GM12878 (cell line): ENCODE measurements at regions not wholly inside any gene's neighbourhood (a gene's known extent, or its start where the extent isn't known, plus 50 kb on each side); places are given as distances from the start of the nearest gene placed in this dataset.

ENCODE experiments used
- ATAC-seq: fragments of 200-7000 bp; cut with Tn5 transposase; 3 replicates; pipeline ENCODE4 v1.9.1; 2020; ENCODE audit warnings: mild to moderate bottlenecking, moderate library complexity
- BruUV-seq: library from RNA; stranded (reverse); fragments of 400-500 nt; replicated peaks from 2 replicates; lab custom pipeline; 2021; lab: Mats Ljungman, UMichigan
- CTCF ChIA-PET: fragments of 300-600 bp; sonication (Branson Sonifier 250); formaldehyde crosslinking; extraction: SDS; loops from one replicate; lab custom pipeline; 2021; ENCODE audit warnings: inconsistent platforms; lab: Yijun Ruan, JAX
- POLR2A ChIA-PET: fragments of 350-600 bp; formaldehyde crosslinking; extraction: SDS; loops from one replicate; lab custom pipeline; 2021; ENCODE audit warnings: inconsistent platforms; lab: Charles Lee
- RAD21 ChIA-PET: fragments of 300-600 bp; sonication (Branson Sonifier 250); formaldehyde crosslinking; loops from one replicate; lab custom pipeline; 2023; ENCODE audit warnings: antibody characterized with exemption; ENCODE audit not compliant: unreplicated experiment; lab: Charles Lee
- SMC1A ChIA-PET: fragments of 300-600 bp; sonication (Branson Sonifier 250); formaldehyde crosslinking; loops from one replicate; lab custom pipeline; 2023; ENCODE audit not compliant: unreplicated experiment, uncharacterized antibody; lab: Charles Lee
- DNase-seq: peaks from one replicate; pipeline ENCODE4 v3.0.0-alpha.2; 2011; ENCODE audit warnings: low read depth, low spot score
- FAIRE-seq: peaks from 3 replicates; lab custom pipeline; 2011; peaks lifted over from hg19 to GRCh38; lab: Jason Lieb, UNC
- H2AFZ ChIP-seq: 2 replicates; pipeline ENCODE4 v1.6.0; 2011; ENCODE audit warnings: low read depth, low read length, control low read depth; ENCODE audit not compliant: control insufficient read depth
- H3K27ac ChIP-seq: 2 replicates; pipeline ENCODE4 v1.5.1; 2011; ENCODE audit warnings: control low read depth; ENCODE audit not compliant: control insufficient read depth, insufficient read depth
- H3K27me3 ChIP-seq, 2 experiments: replicated peaks in 1 of 2; 2 replicates each; pipeline versions ENCODE4 v1.6.0 to v1.6.1; 2011; ENCODE audit warnings: low read length in 1 of 2; ENCODE audit not compliant: control insufficient read depth in 2 of 2, insufficient read depth in 2 of 2
- H3K36me3 ChIP-seq, 2 experiments: 2 replicates each; pipeline ENCODE4 v1.5.1; 2011; ENCODE audit warnings: low read length in 1 of 2; ENCODE audit not compliant: control insufficient read depth in 2 of 2, insufficient read depth in 2 of 2
- H3K4me1 ChIP-seq: 2 replicates; pipeline ENCODE4 v1.6.1; 2011; ENCODE audit warnings: mild to moderate bottlenecking, low read length, moderate library complexity, mixed read lengths; ENCODE audit not compliant: control insufficient read depth, insufficient read depth
- H3K4me2 ChIP-seq: 2 replicates; pipeline ENCODE4 v1.6.0; 2011; ENCODE audit warnings: control low read depth; ENCODE audit not compliant: control insufficient read depth, insufficient read depth
- H3K4me3 ChIP-seq: fragments of 200-600 bp; sonication (generic); 2 replicates; pipeline ENCODE4 v1.5.1; 2016
- H3K79me2 ChIP-seq: 2 replicates; pipeline ENCODE4 v1.6.0; 2011; ENCODE audit warnings: low read length; ENCODE audit not compliant: control insufficient read depth, insufficient read depth
- H3K9ac ChIP-seq: 2 replicates; pipeline ENCODE4 v1.8.0; 2011; ENCODE audit warnings: low read length, control low read depth, mixed read lengths; ENCODE audit not compliant: control insufficient read depth, insufficient read depth
- H3K9me3 ChIP-seq: replicated peaks from 3 replicates; pipeline ENCODE4 v1.5.1; 2011; ENCODE audit warnings: mild to moderate bottlenecking, low read length; ENCODE audit not compliant: control insufficient read depth, insufficient read depth
- H4K20me1 ChIP-seq: 2 replicates; pipeline ENCODE4 v1.6.0; 2011; ENCODE audit not compliant: control insufficient read depth, insufficient read depth
- EED ChIP-seq: sonication (generic); IDR thresholded peaks from 2 replicates; pipeline ENCODE4 v1.6.1; 2016; ENCODE audit warnings: antibody characterized with exemption, low read depth
- FOS ChIP-seq: IDR thresholded peaks from 3 replicates; pipeline ENCODE4 v1.6.1; 2011; ENCODE audit warnings: borderline replicate concordance; ENCODE audit not compliant: insufficient read length; ENCODE audit errors: extremely low read depth
- GATAD2B ChIP-seq: fragments of 450-650 bp; conservative IDR thresholded peaks from 2 replicates; pipeline ENCODE4 v1.6.1; 2017; ENCODE audit warnings: low read depth, mild to moderate bottlenecking, moderate library complexity
- HCFC1 ChIP-seq: fragments of 150-350 bp; IDR thresholded peaks from 2 replicates; pipeline ENCODE4 v1.6.1; 2014; ENCODE audit warnings: low read length
- HDAC6 ChIP-seq: fragments of 200-600 bp; sonication (generic); IDR thresholded peaks from one replicate; pipeline ENCODE4 v1.8.0; 2017; ENCODE audit warnings: antibody characterized with exemption; ENCODE audit not compliant: unreplicated experiment
- IKZF2 ChIP-seq, 2 experiments: fragments of 450-650 bp; IDR thresholded peaks; 2 replicates each; pipeline ENCODE4 v1.6.1; 2017; ENCODE audit warnings: mild to moderate bottlenecking in 2 of 2, moderate library complexity in 2 of 2
- KAT2A ChIP-seq: conservative IDR thresholded peaks from 2 replicates; pipeline ENCODE4 v1.6.1; 2011; ENCODE audit warnings: low read depth, low read length; ENCODE audit not compliant: control insufficient read depth
- LARP7 ChIP-seq: fragments of 450-650 bp; IDR thresholded peaks from 2 replicates; pipeline ENCODE4 v1.6.1; 2017; ENCODE audit warnings: mild to moderate bottlenecking
- MEF2B ChIP-seq: fragments of 450-650 bp; IDR thresholded peaks from 2 replicates; pipeline ENCODE4 v1.6.1; 2018; ENCODE audit warnings: mild to moderate bottlenecking, moderate library complexity; ENCODE audit not compliant: partially characterized antibody, poor library complexity, severe bottlenecking
- MTA2 ChIP-seq: fragments of 450-650 bp; IDR thresholded peaks from 2 replicates; pipeline ENCODE4 v1.6.1; 2016; ENCODE audit warnings: low read depth, mild to moderate bottlenecking, moderate library complexity
- MYC ChIP-seq: IDR thresholded peaks from 2 replicates; pipeline ENCODE4 v1.6.1; 2011; ENCODE audit warnings: mild to moderate bottlenecking, low read length, moderate library complexity, inconsistent platforms; ENCODE audit not compliant: insufficient read depth, insufficient replicate concordance, insufficient read length, severe bottlenecking
- NR2C1 ChIP-seq: fragments of 450-650 bp; IDR thresholded peaks from 2 replicates; pipeline ENCODE4 v1.6.1; 2017; ENCODE audit warnings: antibody characterized with exemption, mild to moderate bottlenecking, moderate library complexity
- PAX5 ChIP-seq: IDR thresholded peaks from 2 replicates; pipeline ENCODE4 v1.6.1; 2011; ENCODE audit warnings: low read depth, low read length, borderline replicate concordance
- SMC3 ChIP-seq: IDR thresholded peaks from 2 replicates; pipeline ENCODE4 v1.6.1; 2011; ENCODE audit warnings: low read length, improper control_type of control experiment, borderline replicate concordance
- STAT1 ChIP-seq: fragments of 450-650 bp; conservative IDR thresholded peaks from 2 replicates; pipeline ENCODE4 v1.6.1; 2014; ENCODE audit warnings: antibody characterized with exemption, mild to moderate bottlenecking
- YBX1 ChIP-seq: fragments of 450-650 bp; IDR thresholded peaks from 2 replicates; pipeline ENCODE4 v1.6.1; 2016; ENCODE audit warnings: antibody characterized with exemption
- YY1 ChIP-seq: IDR thresholded peaks from 2 replicates; pipeline ENCODE4 v1.6.1; 2011; ENCODE audit warnings: low read depth, mild to moderate bottlenecking, low read length
- ZNF384 ChIP-seq: IDR thresholded peaks from 2 replicates; pipeline ENCODE4 v1.6.1; 2012; ENCODE audit warnings: low read depth, mild to moderate bottlenecking, low read length, improper control_type of control experiment, borderline replicate concordance
- WGBS: methylation state at CpG from one replicate; pipeline ENCODE4 v1.1.6; 2016; ENCODE audit warnings: low lambda C conversion rate; ENCODE audit not compliant: insufficient replicate concordance, insufficient coverage; ENCODE audit errors: missing lambda C conversion rate; 5-methylcytosine and 5-hydroxymethylcytosine counted together
- in situ Hi-C: fragments of 300-500 bp; cut with MboI; formaldehyde crosslinking; loops from 9 replicates; pipeline ENCODE4 v1.14.3; 2018; ENCODE audit warnings: mixed read lengths
- intact Hi-C: fragments of 100-400 bp; cut with micrococcal nuclease; formaldehyde crosslinking; loops from one replicate; pipeline ENCODE4 v1.14.2; 2022; ENCODE audit not compliant: unreplicated experiment
- TF ChIP-seq, protein P1 (sequence below): fragments of 450-650 bp; IDR thresholded peaks from 2 replicates; pipeline ENCODE4 v1.6.1; 2016; ENCODE audit warnings: mild to moderate bottlenecking
- TF ChIP-seq, protein P2 (sequence below): fragments of 450-650 bp; IDR thresholded peaks from 2 replicates; pipeline ENCODE4 v1.6.1; 2017; ENCODE audit warnings: antibody characterized with exemption, mild to moderate bottlenecking, moderate library complexity

DNA sequence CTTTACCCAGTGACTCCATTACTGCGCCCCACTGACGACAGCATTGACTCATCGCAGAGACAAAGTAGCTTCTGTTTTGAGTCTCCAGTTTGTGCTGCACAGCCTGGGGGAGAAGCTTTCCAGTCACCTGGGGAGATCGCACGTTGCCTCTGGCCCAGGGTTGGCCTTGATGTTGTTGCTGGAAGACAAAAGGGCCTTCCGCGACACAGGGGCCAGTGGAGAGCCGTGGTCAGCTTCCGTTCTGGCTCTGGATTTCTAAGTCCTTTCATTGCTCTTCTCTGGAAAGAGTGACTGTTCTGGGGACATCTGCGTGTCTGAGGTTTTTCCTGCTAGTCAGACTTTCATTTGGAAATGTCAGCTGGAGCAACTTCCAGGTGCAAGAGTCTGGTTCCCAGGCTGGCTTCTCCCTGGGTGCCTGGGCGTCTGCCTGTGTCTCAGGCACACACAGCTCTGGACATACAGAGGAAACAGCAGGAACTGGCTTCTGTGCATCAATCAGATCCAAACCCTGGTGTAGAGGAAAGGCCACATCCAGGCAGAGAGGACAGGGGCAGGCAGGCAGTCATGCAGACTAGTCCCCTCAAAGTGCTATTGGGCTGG, 257.0 kb downstream of the SIPA1L2 start:
- CTCF ChIA-PET, result no interaction called here
- no peak for DNase-seq

More for the DNA sequence above, 257.0 kb downstream of the SIPA1L2 start:
- Histone ChIP-seq H3K4me3 (no peak overlapping the region), H3K4me1 (no peaks in the 10 kb centered on the region), H2AFZ (no peak overlapping the region), H4K20me1 (no peaks in the 10 kb centered on the region), H3K4me2 (no peak overlapping the region), H3K79me2 (no peaks in the 10 kb centered on the region), H3K9ac (no peak overlapping the region), H3K27me3 (no peaks in the 10 kb centered on the region; a peak in 2 of 4 replicates), H3K9me3 (no peaks in the 10 kb centered on the region), H3K27ac (no peak overlapping the region), H3K36me3 (no peaks in the 10 kb centered on the region)
- ATAC-seq (no peak), FAIRE-seq (no peak)
- BruUV-seq, result no TSS peak
- in situ Hi-C loops, result no loop called here
- ChIA-PET SMC1A (no interaction called here), RAD21 (no interaction called here), POLR2A (no interaction called here)
- intact Hi-C loops, result no loop called here
- WGBS, result 45% methylated on average over 11 of the region's 11 CpGs
- TF ChIP-seq YBX1 (no peak), NR2C1 (no peak), ZNF384 (no peak), PAX5 (no peak), IKZF2 (IDR thresholded peaks at IDR 0.05) (no peak), GATAD2B (no peak), LARP7 (no peak), FOS (no peak), KAT2A (no peak), HDAC6 (no peak), HCFC1 (no peak), MTA2 (no peak), EED (no peak), MEF2B (no peak), YY1 (no peak), SMC3 (no peak), MYC (no peak), STAT1 (no peak)
- TF ChIP-seq, protein P1, sequence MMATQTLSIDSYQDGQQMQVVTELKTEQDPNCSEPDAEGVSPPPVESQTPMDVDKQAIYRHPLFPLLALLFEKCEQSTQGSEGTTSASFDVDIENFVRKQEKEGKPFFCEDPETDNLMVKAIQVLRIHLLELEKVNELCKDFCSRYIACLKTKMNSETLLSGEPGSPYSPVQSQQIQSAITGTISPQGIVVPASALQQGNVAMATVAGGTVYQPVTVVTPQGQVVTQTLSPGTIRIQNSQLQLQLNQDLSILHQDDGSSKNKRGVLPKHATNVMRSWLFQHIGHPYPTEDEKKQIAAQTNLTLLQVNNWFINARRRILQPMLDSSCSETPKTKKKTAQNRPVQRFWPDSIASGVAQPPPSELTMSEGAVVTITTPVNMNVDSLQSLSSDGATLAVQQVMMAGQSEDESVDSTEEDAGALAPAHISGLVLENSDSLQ, result no peak
- TF ChIP-seq, protein P2, sequence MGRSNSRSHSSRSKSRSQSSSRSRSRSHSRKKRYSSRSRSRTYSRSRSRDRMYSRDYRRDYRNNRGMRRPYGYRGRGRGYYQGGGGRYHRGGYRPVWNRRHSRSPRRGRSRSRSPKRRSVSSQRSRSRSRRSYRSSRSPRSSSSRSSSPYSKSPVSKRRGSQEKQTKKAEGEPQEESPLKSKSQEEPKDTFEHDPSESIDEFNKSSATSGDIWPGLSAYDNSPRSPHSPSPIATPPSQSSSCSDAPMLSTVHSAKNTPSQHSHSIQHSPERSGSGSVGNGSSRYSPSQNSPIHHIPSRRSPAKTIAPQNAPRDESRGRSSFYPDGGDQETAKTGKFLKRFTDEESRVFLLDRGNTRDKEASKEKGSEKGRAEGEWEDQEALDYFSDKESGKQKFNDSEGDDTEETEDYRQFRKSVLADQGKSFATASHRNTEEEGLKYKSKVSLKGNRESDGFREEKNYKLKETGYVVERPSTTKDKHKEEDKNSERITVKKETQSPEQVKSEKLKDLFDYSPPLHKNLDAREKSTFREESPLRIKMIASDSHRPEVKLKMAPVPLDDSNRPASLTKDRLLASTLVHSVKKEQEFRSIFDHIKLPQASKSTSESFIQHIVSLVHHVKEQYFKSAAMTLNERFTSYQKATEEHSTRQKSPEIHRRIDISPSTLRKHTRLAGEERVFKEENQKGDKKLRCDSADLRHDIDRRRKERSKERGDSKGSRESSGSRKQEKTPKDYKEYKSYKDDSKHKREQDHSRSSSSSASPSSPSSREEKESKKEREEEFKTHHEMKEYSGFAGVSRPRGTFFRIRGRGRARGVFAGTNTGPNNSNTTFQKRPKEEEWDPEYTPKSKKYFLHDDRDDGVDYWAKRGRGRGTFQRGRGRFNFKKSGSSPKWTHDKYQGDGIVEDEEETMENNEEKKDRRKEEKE, result no peak
